ENCODE measurements at regions not wholly inside any gene's neighbourhood (a gene's known extent, or its start where the extent isn't known, plus 50 kb on each side); places are given as distances from the start of the nearest gene placed in this dataset.

DNA sequence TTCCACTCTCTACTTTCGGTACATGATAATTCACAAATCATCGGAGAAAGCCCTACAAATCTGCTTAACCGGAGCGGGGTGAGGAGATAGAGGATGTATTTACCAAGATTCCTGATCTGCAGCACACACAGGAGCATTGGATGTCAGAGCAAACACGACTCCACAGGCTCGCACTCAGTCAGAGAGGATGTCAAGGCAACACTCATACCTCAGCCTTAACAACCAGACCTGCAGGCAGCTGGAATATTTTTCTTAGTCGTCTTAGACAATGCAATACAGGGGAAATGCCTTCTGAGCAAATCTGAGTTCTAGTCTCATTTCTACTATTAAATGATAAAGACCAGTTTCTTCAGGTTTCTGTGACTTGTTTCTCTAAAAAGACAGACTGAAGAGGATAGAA lies 159.3 kb upstream of the CPNE8 start (continued):
- TF ChIP-seq, protein P1, sequence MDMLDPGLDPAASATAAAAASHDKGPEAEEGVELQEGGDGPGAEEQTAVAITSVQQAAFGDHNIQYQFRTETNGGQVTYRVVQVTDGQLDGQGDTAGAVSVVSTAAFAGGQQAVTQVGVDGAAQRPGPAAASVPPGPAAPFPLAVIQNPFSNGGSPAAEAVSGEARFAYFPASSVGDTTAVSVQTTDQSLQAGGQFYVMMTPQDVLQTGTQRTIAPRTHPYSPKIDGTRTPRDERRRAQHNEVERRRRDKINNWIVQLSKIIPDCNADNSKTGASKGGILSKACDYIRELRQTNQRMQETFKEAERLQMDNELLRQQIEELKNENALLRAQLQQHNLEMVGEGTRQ (IDR thresholded peaks at IDR 0.05; ENCODE audit: low read length), result no peak
- TF ChIP-seq EZH2 (IDR thresholded peaks at IDR 0.05; ENCODE audit: low read depth, low read length, severe bottlenecking), result no peak
- TF ChIP-seq TAF1 (IDR thresholded peaks at IDR 0.05; ENCODE audit: low read depth, low read length), result no peak
- TF ChIP-seq ASH2L (IDR thresholded peaks at IDR 0.05; ENCODE audit: low read length), result no peak
